HCT116 (cell line): ENCODE measurements at regions not wholly inside any gene's neighbourhood (a gene's known extent, or its start where the extent isn't known, plus 50 kb on each side); places are given as distances from the start of the nearest gene placed in this dataset.
"Not testable (repeated sequence)": the region's sequence is repeated elsewhere in the genome, so short reads cannot be mapped to it uniquely, and the experiment has no call there.

Experiments used
- ATAC-seq: fragments of 200-7000 bp; cut with Tn5 transposase; 2 replicates; pipeline ENCODE4 v1.9.1; 2020; ENCODE audit warnings: mild to moderate bottlenecking, moderate library complexity
- BruUV-seq: library from RNA; stranded (reverse); fragments of 400-500 nt; replicated peaks from 2 replicates; lab custom pipeline; 2021; lab: Mats Ljungman, UMichigan
- CTCF ChIA-PET: fragments of 300-600 bp; sonication (Branson Sonifier 250); formaldehyde crosslinking; loops from one replicate; lab custom pipeline; 2021; ENCODE audit warnings: antibody characterized with exemption; lab: Charles Lee
- POLR2A ChIA-PET: fragments of 300-600, 350-600 bp; sonication (Branson Sonifier 250); formaldehyde crosslinking; loops from one replicate; lab custom pipeline; 2021; ENCODE audit warnings: antibody characterized with exemption; lab: Charles Lee
- RAD21 ChIA-PET, 2 experiments: fragments of 300-600 bp; sonication (Branson Sonifier 250); formaldehyde crosslinking; loops; one replicate each; lab custom pipeline; 2023; ENCODE audit warnings: low total read pairs in 2 of 2; ENCODE audit not compliant: uncharacterized antibody in 2 of 2, unreplicated experiment in 2 of 2, low non-redundant PET in 1 of 2; lab: Charles Lee
- DNase-seq: peaks from one replicate; pipeline ENCODE4 v3.0.0-alpha.2; 2010; ENCODE audit warnings: low read depth, low spot score
- H2AFZ ChIP-seq: fragments of 200-600 bp; shearing (Covaris generic), sonication (generic); 2 replicates; pipeline ENCODE4 v1.6.1; 2017; ENCODE audit warnings: low read depth, mixed run types, mixed read lengths, antibody characterized with exemption, low read length; ENCODE audit not compliant: poor library complexity, severe bottlenecking
- H3K27ac ChIP-seq: 2 replicates; pipeline ENCODE4 v1.5.1; 2012; ENCODE audit warnings: low read depth, low read length
- H3K27me3 ChIP-seq: fragments of 200-600 bp; sonication (generic); 2 replicates; pipeline ENCODE4 v1.6.1; 2016; ENCODE audit warnings: mixed run types, low read length, mixed read lengths; ENCODE audit not compliant: insufficient read depth
- H3K36me3 ChIP-seq, 2 experiments: fragments of 200-500 bp in 1 of 2; fragments of 200-600 bp in 1 of 2; sonication (Bioruptor generic) in 1 of 2; sonication (generic) in 1 of 2; 2 replicates each; pipeline versions ENCODE4 v1.5.1 to v1.6.1; 2014 to 2016; ENCODE audit warnings: low read length in 2 of 2, inconsistent platforms in 1 of 2, mixed read lengths in 1 of 2, mixed run types in 1 of 2; ENCODE audit not compliant: insufficient read depth in 2 of 2, control insufficient read depth in 1 of 2
- H3K4me1 ChIP-seq, 2 experiments: fragments of 200-600 bp in 1 of 2; sonication (generic) in 1 of 2; 2 replicates each; pipeline versions ENCODE4 v1.5.1 to v1.6.1; 2012 to 2017; ENCODE audit warnings: low read length in 2 of 2, inconsistent platforms in 1 of 2, mild to moderate bottlenecking in 1 of 2, mixed read lengths in 1 of 2, mixed run types in 1 of 2, moderate library complexity in 1 of 2; ENCODE audit not compliant: insufficient read depth in 2 of 2, control insufficient read depth in 1 of 2
- H3K4me2 ChIP-seq: fragments of 200-600 bp; sonication (generic); 2 replicates; pipeline ENCODE4 v1.6.1; 2017; ENCODE audit warnings: mixed run types, low read length, mixed read lengths
- H3K4me3 ChIP-seq, 2 experiments: fragments of 200-600 bp in 1 of 2; sonication (generic) in 1 of 2; replicated peaks in 1 of 2; 2 replicates each; pipeline ENCODE4 v1.5.1; 2011 to 2016; ENCODE audit warnings: low read length in 2 of 2, control low read depth in 1 of 2, low read depth in 1 of 2, mild to moderate bottlenecking in 1 of 2, mixed read lengths in 1 of 2, mixed run types in 1 of 2
- H3K79me2 ChIP-seq: fragments of 200-600 bp; sonication (generic); 2 replicates; pipeline ENCODE4 v1.6.1; 2017; ENCODE audit warnings: mild to moderate bottlenecking, mixed run types, low read length, moderate library complexity, mixed read lengths; ENCODE audit not compliant: insufficient read depth
- H3K9ac ChIP-seq: fragments of 200-600 bp; sonication (generic); 2 replicates; pipeline ENCODE4 v1.6.1; 2016; ENCODE audit warnings: low read length, mixed read lengths
- H3K9me2 ChIP-seq: fragments of 200-600 bp; sonication (generic), shearing (Covaris generic); 2 replicates; pipeline ENCODE4 v1.6.1; 2017; ENCODE audit warnings: mixed run types, mild to moderate bottlenecking, moderate library complexity; ENCODE audit not compliant: insufficient read depth
- H3K9me3 ChIP-seq, 2 experiments: fragments of 200-500 bp in 1 of 2; fragments of 200-600 bp in 1 of 2; sonication (Bioruptor generic) in 1 of 2; sonication (generic) in 1 of 2; 2 replicates each; pipeline ENCODE4 v1.6.1; 2014 to 2017; ENCODE audit warnings: low read length in 2 of 2, mixed read lengths in 2 of 2, inconsistent platforms in 1 of 2, low read depth in 1 of 2, mild to moderate bottlenecking in 1 of 2, mixed run types in 1 of 2, moderate library complexity in 1 of 2; ENCODE audit not compliant: control insufficient read depth in 1 of 2, insufficient read depth in 1 of 2
- H4K20me1 ChIP-seq: fragments of 200-600 bp; sonication (generic), shearing (Covaris generic); 2 replicates; pipeline ENCODE4 v1.6.1; 2017; ENCODE audit warnings: mixed run types, mild to moderate bottlenecking, moderate library complexity; ENCODE audit not compliant: insufficient read depth
- ELF1 ChIP-seq: IDR thresholded peaks from 2 replicates; pipeline ENCODE4 v1.6.1; 2012; ENCODE audit warnings: low read depth, borderline replicate concordance
- EZH2phosphoT487 ChIP-seq: fragments of 200-600 bp; IDR thresholded peaks from 2 replicates; pipeline ENCODE4 v1.6.1; 2018; ENCODE audit warnings: antibody characterized with exemption, borderline replicate concordance
- FOSL1 ChIP-seq: IDR thresholded peaks from 2 replicates; pipeline ENCODE4 v1.6.1; 2012; ENCODE audit warnings: low read depth
- REST ChIP-seq: IDR thresholded peaks from 2 replicates; pipeline ENCODE4 v1.6.1; 2012; ENCODE audit warnings: low read depth
- intact Hi-C: fragments of 100-400 bp; cut with micrococcal nuclease; formaldehyde crosslinking; loops from 2 replicates; pipeline ENCODE4 v1.10.0; 2022
- TF ChIP-seq, protein P1 (sequence below), 3 experiments: fragments of 200-600 bp in 1 of 3; sonication (generic) in 1 of 3; IDR thresholded peaks in 2 of 3; conservative IDR thresholded peaks in 1 of 3; 2 replicates each; pipeline ENCODE4 v1.5.1; 2012 to 2017; ENCODE audit warnings: low read depth in 2 of 3, low read length in 2 of 3, antibody characterized with exemption in 1 of 3, borderline replicate concordance in 1 of 3, control low read depth in 1 of 3, mild to moderate bottlenecking in 1 of 3, mixed read lengths in 1 of 3, mixed run types in 1 of 3, moderate library complexity in 1 of 3; ENCODE audit not compliant: insufficient read depth in 1 of 3

GRCh38 chr4:9704551-9705332 is 76.7 kb upstream of the DRD5 start:
- Histone ChIP-seq H3K79me2 (no peaks in the 10 kb centered on the region), H3K9me3 (no peaks in the 10 kb centered on the region), H3K27me3 (no peaks in the 10 kb centered on the region), H2AFZ (no peak overlapping the region), H3K36me3 (no peaks in the 10 kb centered on the region), H3K9ac (no peak overlapping the region), H3K4me2 (no peak overlapping the region), H3K4me3 (no peak overlapping the region), H3K4me1 (peaks cover 2 to 18% of the 10 kb centered on the region in 2 experiments; a peak in 2 of 4 replicates), H3K27ac (no peak overlapping the region), H4K20me1 (no peaks in the 10 kb centered on the region), H3K9me2 (no peaks in the 10 kb centered on the region)
- ChIA-PET RAD21 (interaction anchor here (0.7 to 0.8 kb wide), 2 partner anchors 311 to 317 kb away, joined by 3 read pairs; partner anchors contain the start of gene SLC2A9 (in 1 of the 2)), CTCF (interaction anchor here (1.3 to 3.2 kb wide), 3 partner anchors 13 to 310 kb away, joined by 4 to 62 read pairs (median 26); no protein-coding TSS in a partner anchor), POLR2A (no interaction called here)
- DNase-seq, result no peak
- BruUV-seq, result no TSS peak
- no peak for ATAC-seq
- intact Hi-C loops, result loop anchor here (5.0 to 10.0 kb wide), 2 partner anchors 58 to 190 kb away; no protein-coding TSS in a partner anchor
- TF ChIP-seq, protein P1, sequence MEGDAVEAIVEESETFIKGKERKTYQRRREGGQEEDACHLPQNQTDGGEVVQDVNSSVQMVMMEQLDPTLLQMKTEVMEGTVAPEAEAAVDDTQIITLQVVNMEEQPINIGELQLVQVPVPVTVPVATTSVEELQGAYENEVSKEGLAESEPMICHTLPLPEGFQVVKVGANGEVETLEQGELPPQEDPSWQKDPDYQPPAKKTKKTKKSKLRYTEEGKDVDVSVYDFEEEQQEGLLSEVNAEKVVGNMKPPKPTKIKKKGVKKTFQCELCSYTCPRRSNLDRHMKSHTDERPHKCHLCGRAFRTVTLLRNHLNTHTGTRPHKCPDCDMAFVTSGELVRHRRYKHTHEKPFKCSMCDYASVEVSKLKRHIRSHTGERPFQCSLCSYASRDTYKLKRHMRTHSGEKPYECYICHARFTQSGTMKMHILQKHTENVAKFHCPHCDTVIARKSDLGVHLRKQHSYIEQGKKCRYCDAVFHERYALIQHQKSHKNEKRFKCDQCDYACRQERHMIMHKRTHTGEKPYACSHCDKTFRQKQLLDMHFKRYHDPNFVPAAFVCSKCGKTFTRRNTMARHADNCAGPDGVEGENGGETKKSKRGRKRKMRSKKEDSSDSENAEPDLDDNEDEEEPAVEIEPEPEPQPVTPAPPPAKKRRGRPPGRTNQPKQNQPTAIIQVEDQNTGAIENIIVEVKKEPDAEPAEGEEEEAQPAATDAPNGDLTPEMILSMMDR (IDR thresholded peaks at IDR 0.05 in 2 of 3, conservative IDR thresholded peaks at IDR 0.05 in 1 of 3; ENCODE audit: borderline replicate concordance in 1 of 3, insufficient read depth in 1 of 3, low read depth in 2 of 3, low read length in 2 of 3), result 0 out of 6 replicates have a peak, but pooled peaks of 1 of the 3 experiments have one; percentile 3
- no peak for TF ChIP-seq EZH2phosphoT487
- TF ChIP-seq ELF1, result no peak
- TF ChIP-seq FOSL1, result no peak
- no peak for TF ChIP-seq REST

DNA sequence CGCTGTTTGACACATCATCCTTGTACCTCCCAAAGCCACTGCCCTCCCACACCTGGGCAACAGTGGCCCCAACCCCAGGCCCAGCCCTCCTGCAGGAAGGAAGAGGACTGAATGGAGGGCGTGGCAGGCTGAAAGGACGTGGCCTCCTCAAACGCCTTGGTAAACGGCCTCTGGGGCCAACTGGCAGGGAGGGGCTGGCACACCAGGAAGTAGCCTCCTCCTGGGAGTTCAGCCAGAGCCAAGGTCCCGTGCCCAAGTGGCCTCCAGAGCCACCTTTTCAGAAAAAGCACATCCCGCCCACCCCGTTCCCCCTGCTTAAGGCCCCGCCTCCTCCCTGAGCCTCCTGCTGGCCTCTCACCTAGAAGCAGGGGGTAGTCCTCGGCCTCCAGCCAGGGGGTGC is 74.2 kb upstream of the DRD5 start:
- H3K36me3 ChIP-seq, H3K27ac ChIP-seq, H3K9me3 ChIP-seq, ATAC-seq, RAD21 ChIA-PET, POLR2A ChIA-PET, H3K4me3 ChIP-seq, H2AFZ ChIP-seq, H3K79me2 ChIP-seq, H4K20me1 ChIP-seq, CTCF ChIA-PET, H3K9me2 ChIP-seq, H3K27me3 ChIP-seq, BruUV-seq, DNase-seq, H3K9ac ChIP-seq: not testable (repeated sequence)
- Histone ChIP-seq H3K4me1 (peaks cover 2 to 18% of the 10 kb centered on the region in 2 experiments; a peak in 2 of 4 replicates), H3K4me2 (0 out of 2 replicates have a peak overlapping the region, but pooled peaks have one; percentile 17)
- intact Hi-C loops, result loop anchor here (10.0 kb wide), 1 partner anchor 188 kb away; no protein-coding TSS in a partner anchor
